ENCODE measurements at regions not wholly inside any gene's neighbourhood (a gene's known extent, or its start where the extent isn't known, plus 50 kb on each side); places are given as distances from the start of the nearest gene placed in this dataset.

DNA sequence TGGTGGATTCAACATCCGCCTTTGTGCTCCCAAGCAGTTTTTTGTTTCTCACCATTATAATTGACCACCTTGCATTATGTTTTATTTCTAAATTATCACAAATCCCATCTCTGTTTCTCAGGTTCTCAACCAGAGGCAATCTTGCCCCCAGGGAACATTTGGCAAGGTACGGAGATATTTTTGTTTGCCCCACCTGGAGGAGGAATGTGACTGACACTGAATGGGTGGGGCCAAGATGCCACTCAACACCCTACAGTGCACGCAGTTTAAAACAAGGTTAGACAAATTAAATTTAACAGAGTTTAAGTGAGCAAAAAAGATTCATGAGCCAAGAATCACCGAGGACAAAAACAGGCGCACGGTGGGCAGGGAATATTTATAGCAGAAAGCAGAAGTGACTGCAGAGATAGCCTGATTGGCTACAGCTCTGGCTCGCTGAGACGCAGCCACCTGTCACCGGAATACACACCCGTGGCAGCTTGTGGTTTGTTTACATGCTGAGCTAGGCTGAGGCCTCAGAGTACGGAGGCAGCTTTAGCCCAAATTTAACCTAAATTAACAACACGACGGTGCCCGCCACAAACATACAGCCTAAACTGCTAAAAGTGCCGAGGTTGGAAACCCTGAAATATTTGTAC lies 150.0 kb upstream of the ALKAL2 start:
- TF ChIP-seq POLR2A (IDR thresholded peaks at IDR 0.05): no peak
- TF ChIP-seq EP300 (IDR thresholded peaks at IDR 0.05): no peak
- TF ChIP-seq POLR2AphosphoS5 (IDR thresholded peaks at IDR 0.05): no peak
- no peak for TF ChIP-seq CTCF (IDR thresholded peaks at IDR 0.05)
- 10 to 13% methylated on average over 15 of the region's 15 CpGs for WGBS, 2 donors
- Histone ChIP-seq H3K4me1 (no peaks in the 10 kb centered on the region), H3K4me3 (no peak overlapping the region), H3K27ac (no peak overlapping the region), H3K9me3 (no peaks in the 10 kb centered on the region), H3K36me3 (no peaks in the 10 kb centered on the region), H3K27me3 (peaks cover 0 to 5% (median 3%) of the 10 kb centered on the region in 3 donors)
- DNase-seq: no peak
- intact Hi-C loops (cut with DNase I): no loop called here

GRCh38 chr2:437180-437579 lies 149.3 kb upstream of the ALKAL2 start:
- Histone ChIP-seq H3K4me3 (no peak overlapping the region), H3K4me1 (no peaks in the 10 kb centered on the region), H3K9me3 (no peaks in the 10 kb centered on the region), H3K36me3 (no peaks in the 10 kb centered on the region), H3K27ac (no peak overlapping the region), H3K27me3 (peaks cover 0 to 5% (median 3%) of the 10 kb centered on the region in 3 donors)
- no peak for DNase-seq
- intact Hi-C loops (cut with DNase I): no loop called here
- WGBS, 2 donors: 42 to 77% methylated on average over 5 of the region's 5 CpGs
- TF ChIP-seq CTCF (IDR thresholded peaks at IDR 0.05) (no peak), POLR2AphosphoS5 (IDR thresholded peaks at IDR 0.05) (no peak), EP300 (IDR thresholded peaks at IDR 0.05) (no peak), POLR2A (IDR thresholded peaks at IDR 0.05) (no peak)

DNA sequence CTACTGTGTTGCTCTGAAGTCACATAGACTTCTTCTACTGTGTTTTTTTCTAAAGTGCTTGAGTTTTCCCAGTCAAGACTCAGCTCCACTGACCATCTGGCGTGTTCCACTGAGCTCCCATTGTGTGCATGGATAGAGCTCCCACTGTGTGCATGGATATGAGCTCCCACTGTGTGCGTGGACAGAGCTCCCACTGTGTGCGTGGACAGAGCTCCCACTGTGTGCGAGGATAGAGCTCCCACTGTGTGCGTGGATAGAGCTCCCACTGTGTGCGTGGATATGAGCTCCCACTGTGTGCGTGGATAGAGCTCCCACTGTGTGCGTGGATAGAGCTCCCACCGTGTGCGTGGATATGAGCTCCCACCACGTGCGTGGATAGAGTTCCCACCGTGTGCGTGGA lies 148.3 kb upstream of the ALKAL2 start:
- TF ChIP-seq POLR2AphosphoS5 (IDR thresholded peaks at IDR 0.05): no peak
- TF ChIP-seq EP300 (IDR thresholded peaks at IDR 0.05): no peak
- no peak for TF ChIP-seq CTCF (IDR thresholded peaks at IDR 0.05)
- no peak for TF ChIP-seq POLR2A (IDR thresholded peaks at IDR 0.05)
- intact Hi-C loops (cut with DNase I): no loop called here
- H3K9me3 ChIP-seq: no peaks in the 10 kb centered on the region
- DNase-seq: no peak
- no peaks in the 10 kb centered on the region for H3K4me1 ChIP-seq
- H3K27me3 ChIP-seq: peaks cover 0 to 5% (median 3%) of the 10 kb centered on the region in 3 donors
- 89 to 95% methylated on average over 14 of the region's 14 CpGs for WGBS, 2 donors
- H3K4me3 ChIP-seq: no peak overlapping the region
- no peak overlapping the region for H3K27ac ChIP-seq
- no peaks in the 10 kb centered on the region for H3K36me3 ChIP-seq

- intact Hi-C loops (cut with DNase I): no loop called here
- TF ChIP-seq EP300 (IDR thresholded peaks at IDR 0.05) (no peak), POLR2A (IDR thresholded peaks at IDR 0.05) (no peak), CTCF (IDR thresholded peaks at IDR 0.05) (no peak), POLR2AphosphoS5 (IDR thresholded peaks at IDR 0.05) (no peak)
- no peak for DNase-seq
These were observed 146.7 kb upstream of the ALKAL2 start for GRCh38 chr2:434625-435024.

GRCh38 chr2:433216-433615 lies 145.3 kb upstream of the ALKAL2 start:
- Histone ChIP-seq H3K9me3 (no peaks in the 10 kb centered on the region), H3K36me3 (no peaks in the 10 kb centered on the region), H3K27ac (no peak overlapping the region), H3K4me1 (no peaks in the 10 kb centered on the region), H3K27me3 (peaks cover 0 to 3% (median 0%) of the 10 kb centered on the region in 3 donors), H3K4me3 (no peak overlapping the region)
- intact Hi-C loops (cut with DNase I): no loop called here
- no peak for TF ChIP-seq CTCF (IDR thresholded peaks at IDR 0.05)
- no peak for TF ChIP-seq POLR2A (IDR thresholded peaks at IDR 0.05)
- TF ChIP-seq EP300 (IDR thresholded peaks at IDR 0.05): no peak
- no peak for TF ChIP-seq POLR2AphosphoS5 (IDR thresholded peaks at IDR 0.05)
- no peak for DNase-seq
- WGBS, 2 donors: 87 to 90% methylated on average over 4 of the region's 4 CpGs

More at GRCh38 chr2:434625-435024, 146.7 kb upstream of the ALKAL2 start:
- Histone ChIP-seq H3K36me3 (no peaks in the 10 kb centered on the region), H3K4me1 (no peaks in the 10 kb centered on the region), H3K27me3 (peaks cover 0 to 5% (median 3%) of the 10 kb centered on the region in 3 donors), H3K9me3 (no peaks in the 10 kb centered on the region), H3K27ac (no peak overlapping the region), H3K4me3 (no peak overlapping the region)

All from sigmoid colon (tissue), 6 donors.